Mesendoderm (in vitro differentiated cells): ENCODE measurements at regions not wholly inside any gene's neighbourhood (a gene's known extent, or its start where the extent isn't known, plus 50 kb on each side); places are given as distances from the start of the nearest gene placed in this dataset.

Experiments
- DNase-seq: peaks from one replicate; pipeline ENCODE4 v3.0.0; 2013
- H2AK5ac ChIP-seq: 2 replicates; pipeline ENCODE4 v1.6.1; 2013; ENCODE audit warnings: low read length, inconsistent platforms
- H2BK120ac ChIP-seq: 2 replicates; pipeline ENCODE4 v1.6.1; 2013; ENCODE audit warnings: low read depth, mild to moderate bottlenecking, low read length, moderate library complexity, mixed read lengths
- H2BK15ac ChIP-seq: replicated peaks from 2 replicates; pipeline ENCODE4 v1.6.1; 2013; ENCODE audit warnings: low read depth, mild to moderate bottlenecking, moderate library complexity
- H2BK5ac ChIP-seq: 2 replicates; pipeline ENCODE4 v1.6.1; 2013; ENCODE audit warnings: low read length, inconsistent platforms
- H3K18ac ChIP-seq: 2 replicates; pipeline ENCODE4 v1.6.1; 2013; ENCODE audit warnings: mild to moderate bottlenecking, low read length, mixed read lengths
- H3K23ac ChIP-seq: one replicate; pipeline ENCODE4 v1.6.1; 2013; ENCODE audit warnings: low read length
- H3K27ac ChIP-seq: 2 replicates; pipeline ENCODE4 v1.5.1; 2013; ENCODE audit warnings: low read depth, mild to moderate bottlenecking, inconsistent platforms, low read length, moderate library complexity
- H3K27me3 ChIP-seq: 2 replicates; pipeline ENCODE4 v1.6.1; 2013; ENCODE audit warnings: low read length, control low read depth, mild to moderate bottlenecking, inconsistent platforms; ENCODE audit not compliant: insufficient read depth, poor library complexity
- H3K36me3 ChIP-seq: 2 replicates; pipeline ENCODE4 v1.6.1; 2013; ENCODE audit warnings: low read length, inconsistent platforms; ENCODE audit not compliant: control insufficient read depth, insufficient read depth
- H3K4ac ChIP-seq: one replicate; pipeline ENCODE4 v1.6.1; 2013; ENCODE audit warnings: low read depth, mild to moderate bottlenecking, low read length, moderate library complexity
- H3K4me1 ChIP-seq: 2 replicates; pipeline ENCODE4 v1.6.1; 2013; ENCODE audit warnings: low read depth, low read length, inconsistent platforms; ENCODE audit not compliant: control insufficient read depth
- H3K4me2 ChIP-seq: 2 replicates; pipeline ENCODE4 v1.6.1; 2013; ENCODE audit warnings: low read length
- H3K4me3 ChIP-seq: 2 replicates; pipeline ENCODE4 v1.5.1; 2013; ENCODE audit warnings: mild to moderate bottlenecking, low read length
- H3K56ac ChIP-seq: one replicate; pipeline ENCODE4 v1.6.1; 2013; ENCODE audit warnings: low read length
- H3K79me1 ChIP-seq: 2 replicates; pipeline ENCODE4 v1.6.1; 2013; ENCODE audit warnings: low read length, inconsistent platforms
- H3K79me2 ChIP-seq: 2 replicates; pipeline ENCODE4 v1.6.1; 2013; ENCODE audit warnings: mild to moderate bottlenecking, low read length; ENCODE audit not compliant: control insufficient read depth, insufficient read depth
- H3K9ac ChIP-seq: 2 replicates; pipeline ENCODE4 v1.6.1; 2013; ENCODE audit warnings: low read length, inconsistent platforms
- H4K5ac ChIP-seq: one replicate; pipeline ENCODE4 v1.6.1; 2013; ENCODE audit warnings: low read length
- H4K8ac ChIP-seq: one replicate; pipeline ENCODE4 v1.6.1; 2013; ENCODE audit warnings: low read depth, mild to moderate bottlenecking, control low read depth, low read length, moderate library complexity
- WGBS: extraction: QIAGEN DNeasy Blood & Tissue Kit; methylation state at CpG from one replicate; pipeline ENCODE4 v1.1.7; 2013; ENCODE audit warnings: low lambda C conversion rate, missing lambda C conversion rate; ENCODE audit not compliant: insufficient coverage; ENCODE audit errors: extremely low coverage; 5-methylcytosine and 5-hydroxymethylcytosine counted together

- Histone ChIP-seq H3K4me2 (no peak overlapping the region), H3K4me3 (no peak overlapping the region), H3K79me1 (no peaks in the 10 kb centered on the region), H3K27me3 (no peaks in the 10 kb centered on the region), H3K27ac (no peak overlapping the region), H2BK120ac (no peak overlapping the region), H4K8ac (no peak overlapping the region), H2BK15ac (no peak overlapping the region), H2AK5ac (no peak overlapping the region), H3K36me3 (no peaks in the 10 kb centered on the region), H3K4me1 (no peaks in the 10 kb centered on the region), H3K56ac (no peak overlapping the region), H4K5ac (no peak overlapping the region), H3K18ac (no peak overlapping the region), H2BK5ac (no peak overlapping the region), H3K9ac (no peak overlapping the region), H3K79me2 (no peaks in the 10 kb centered on the region), H3K23ac (no peak overlapping the region), H3K4ac (no peak overlapping the region)
- WGBS, result no CpG with 5 or more reads among the region's 2 CpGs
- no peak for DNase-seq
Measured at GRCh38 chr16:49089533-49089932, 192.1 kb downstream of the CBLN1 start.

DNA sequence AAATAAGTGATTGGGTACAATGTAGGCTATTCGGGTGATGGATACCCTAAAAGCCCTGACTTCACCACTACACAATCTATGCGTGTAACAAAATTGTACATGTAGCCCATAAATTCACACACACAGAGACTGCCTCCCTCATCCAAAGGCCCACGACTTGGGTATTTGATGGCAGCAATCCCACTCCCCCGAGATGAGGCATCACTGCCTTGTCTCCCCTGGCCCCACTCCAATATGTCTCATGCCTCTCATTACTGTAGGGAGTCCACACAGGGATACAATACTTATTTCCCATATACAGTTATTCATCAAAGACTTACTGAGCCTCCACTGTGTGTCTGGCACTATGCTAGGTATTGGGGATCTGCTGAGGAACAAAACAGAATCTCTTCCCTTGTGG, 192.6 kb downstream of the CBLN1 start:
- H4K8ac ChIP-seq, result no peak overlapping the region

GRCh38 chr16:49085686-49086085, 196.0 kb downstream of the CBLN1 start:
- DNase-seq, result no peak
- WGBS, result no CpG with 5 or more reads among the region's 2 CpGs
- no peak overlapping the region for H2AK5ac ChIP-seq
- H3K23ac ChIP-seq, result no peak overlapping the region
- no peak overlapping the region for H3K18ac ChIP-seq
- no peaks in the 10 kb centered on the region for H3K79me2 ChIP-seq
- no peak overlapping the region for H2BK5ac ChIP-seq
- no peak overlapping the region for H3K56ac ChIP-seq
- H3K9ac ChIP-seq, result no peak overlapping the region
- no peaks in the 10 kb centered on the region for H3K27me3 ChIP-seq
- no peak overlapping the region for H3K27ac ChIP-seq
- H3K4me2 ChIP-seq, result no peak overlapping the region
- H3K4ac ChIP-seq, result no peak overlapping the region
- H3K79me1 ChIP-seq, result no peaks in the 10 kb centered on the region
- H3K4me1 ChIP-seq, result no peaks in the 10 kb centered on the region
- no peak overlapping the region for H2BK120ac ChIP-seq
- H3K4me3 ChIP-seq, result no peak overlapping the region
- H2BK15ac ChIP-seq, result no peak overlapping the region
- no peaks in the 10 kb centered on the region for H3K36me3 ChIP-seq
- no peak overlapping the region for H4K5ac ChIP-seq
- H4K8ac ChIP-seq, result no peak overlapping the region

More for the DNA sequence above, 192.6 kb downstream of the CBLN1 start:
- no peaks in the 10 kb centered on the region for H3K27me3 ChIP-seq
- H2BK15ac ChIP-seq, result no peak overlapping the region
- no peak overlapping the region for H3K23ac ChIP-seq
- no peak overlapping the region for H3K4ac ChIP-seq
- no peak overlapping the region for H3K18ac ChIP-seq
- H3K4me3 ChIP-seq, result no peak overlapping the region
- no peak overlapping the region for H2AK5ac ChIP-seq
- no peak overlapping the region for H3K27ac ChIP-seq
- no peaks in the 10 kb centered on the region for H3K79me1 ChIP-seq
- H3K4me1 ChIP-seq, result no peaks in the 10 kb centered on the region
- no peaks in the 10 kb centered on the region for H3K79me2 ChIP-seq
- no peaks in the 10 kb centered on the region for H3K36me3 ChIP-seq
- no peak for DNase-seq
- H2BK5ac ChIP-seq, result no peak overlapping the region
- no peak overlapping the region for H4K5ac ChIP-seq
- H2BK120ac ChIP-seq, result no peak overlapping the region
- no peak overlapping the region for H3K4me2 ChIP-seq
- no peak overlapping the region for H3K56ac ChIP-seq
- no peak overlapping the region for H3K9ac ChIP-seq
- no CpG with 5 or more reads among the region's 4 CpGs for WGBS

GRCh38 chr16:49084628-49085390, 196.8 kb downstream of the CBLN1 start:
- no peak overlapping the region for H3K4me3 ChIP-seq
- no peak overlapping the region for H3K9ac ChIP-seq
- H3K27ac ChIP-seq, result no peak overlapping the region
- H3K27me3 ChIP-seq, result no peaks in the 10 kb centered on the region
- H3K18ac ChIP-seq, result no peak overlapping the region
- H2BK15ac ChIP-seq, result no peak overlapping the region
- no peak overlapping the region for H4K5ac ChIP-seq
- H3K4me2 ChIP-seq, result no peak overlapping the region
- H2BK120ac ChIP-seq, result no peak overlapping the region
- peak; percentile 28 for DNase-seq
- H3K56ac ChIP-seq, result no peak overlapping the region
- no peaks in the 10 kb centered on the region for H3K79me2 ChIP-seq
- no peak overlapping the region for H3K4ac ChIP-seq
- H4K8ac ChIP-seq, result no peak overlapping the region
- H3K23ac ChIP-seq, result no peak overlapping the region
- H3K79me1 ChIP-seq, result no peaks in the 10 kb centered on the region
- H3K36me3 ChIP-seq, result no peaks in the 10 kb centered on the region
- no peak overlapping the region for H2AK5ac ChIP-seq
- H2BK5ac ChIP-seq, result no peak overlapping the region
- no peaks in the 10 kb centered on the region for H3K4me1 ChIP-seq

GRCh38 chr16:49081554-49081953, 200.1 kb downstream of the CBLN1 start:
- H3K27ac ChIP-seq, result no peak overlapping the region
- no peak overlapping the region for H3K56ac ChIP-seq
- no peak overlapping the region for H3K4me3 ChIP-seq
- H3K79me2 ChIP-seq, result no peaks in the 10 kb centered on the region
- no peak overlapping the region for H3K4ac ChIP-seq
- H3K18ac ChIP-seq, result no peak overlapping the region
- H2AK5ac ChIP-seq, result no peak overlapping the region
- no peak overlapping the region for H3K4me2 ChIP-seq
- no peaks in the 10 kb centered on the region for H3K79me1 ChIP-seq
- no peak overlapping the region for H3K9ac ChIP-seq
- H3K36me3 ChIP-seq, result no peaks in the 10 kb centered on the region
- no peak overlapping the region for H2BK120ac ChIP-seq
- H4K5ac ChIP-seq, result no peak overlapping the region
- H3K23ac ChIP-seq, result no peak overlapping the region
- no peaks in the 10 kb centered on the region for H3K27me3 ChIP-seq
- no CpG with 5 or more reads among the region's 3 CpGs for WGBS
- no peak overlapping the region for H2BK5ac ChIP-seq
- H2BK15ac ChIP-seq, result no peak overlapping the region
- no peak for DNase-seq
- H4K8ac ChIP-seq, result no peak overlapping the region
- no peaks in the 10 kb centered on the region for H3K4me1 ChIP-seq

- no peaks in the 10 kb centered on the region for H3K36me3 ChIP-seq
- no peak overlapping the region for H4K5ac ChIP-seq
- H3K23ac ChIP-seq, result no peak overlapping the region
- H3K18ac ChIP-seq, result no peak overlapping the region
- no peak overlapping the region for H3K4ac ChIP-seq
- H3K4me2 ChIP-seq, result no peak overlapping the region
- no peak for DNase-seq
- no peaks in the 10 kb centered on the region for H3K79me2 ChIP-seq
- H3K56ac ChIP-seq, result no peak overlapping the region
- H2BK120ac ChIP-seq, result no peak overlapping the region
- no peak overlapping the region for H2BK15ac ChIP-seq
- H4K8ac ChIP-seq, result no peak overlapping the region
- H3K9ac ChIP-seq, result no peak overlapping the region
- WGBS, result no CpG with 5 or more reads among the region's 11 CpGs
- H3K4me1 ChIP-seq, result no peaks in the 10 kb centered on the region
- H3K79me1 ChIP-seq, result no peaks in the 10 kb centered on the region
- H2AK5ac ChIP-seq, result no peak overlapping the region
- H3K4me3 ChIP-seq, result no peak overlapping the region
- no peaks in the 10 kb centered on the region for H3K27me3 ChIP-seq
- no peak overlapping the region for H3K27ac ChIP-seq
- H2BK5ac ChIP-seq, result no peak overlapping the region
Measured at GRCh38 chr16:49081086-49081485, 200.6 kb downstream of the CBLN1 start.
